RWPE2 (cell line): ENCODE measurements at regions not wholly inside any gene's neighbourhood (a gene's known extent, or its start where the extent isn't known, plus 50 kb on each side); places are given as distances from the start of the nearest gene placed in this dataset.

Experiments
- ATAC-seq: fragments of 200-7000 bp; cut with Tn5 transposase; 3 replicates; pipeline ENCODE4 v1.9.1; 2021; ENCODE audit warnings: low read depth
- DNase-seq: peaks from one replicate; pipeline ENCODE4 v3.0.0-alpha.2; 2020; ENCODE audit warnings: low spot score
- H3K27ac ChIP-seq: fragments of 450-650 bp; 2 replicates; pipeline ENCODE4 v1.5.1; 2017; ENCODE audit warnings: mild to moderate bottlenecking; ENCODE audit not compliant: poor library complexity, severe bottlenecking
- H3K27me3 ChIP-seq: fragments of 250-450 bp; sonication (Bioruptor Pico); 2 replicates; pipeline ENCODE4 v1.5.1; 2021; ENCODE audit warnings: mild to moderate bottlenecking, moderate library complexity; ENCODE audit not compliant: insufficient read depth, poor library complexity, severe bottlenecking
- H3K36me3 ChIP-seq: fragments of 250-450 bp; sonication (Bioruptor Pico); 2 replicates; pipeline ENCODE4 v1.5.1; 2020; ENCODE audit warnings: low read depth, mild to moderate bottlenecking, moderate library complexity
- H3K4me1 ChIP-seq: fragments of 250-450 bp; sonication (Bioruptor Pico); 2 replicates; pipeline ENCODE4 v1.5.1; 2021; ENCODE audit warnings: mild to moderate bottlenecking, moderate library complexity; ENCODE audit not compliant: insufficient read depth, poor library complexity, severe bottlenecking
- H3K4me3 ChIP-seq: fragments of 250-450 bp; sonication (Bioruptor Pico); 2 replicates; pipeline ENCODE4 v1.5.1; 2021; ENCODE audit warnings: mild to moderate bottlenecking, moderate library complexity; ENCODE audit not compliant: severe bottlenecking
- H3K9me3 ChIP-seq: fragments of 250-450 bp; sonication (Bioruptor Pico); 2 replicates; pipeline ENCODE4 v1.5.1; 2021; ENCODE audit warnings: mild to moderate bottlenecking, moderate library complexity; ENCODE audit not compliant: severe bottlenecking
- TF ChIP-seq, protein P1 (sequence below): fragments of 450-650 bp; IDR thresholded peaks from one replicate; pipeline ENCODE4 v1.5.1; 2017; ENCODE audit warnings: mild to moderate bottlenecking, moderate library complexity; ENCODE audit not compliant: poor library complexity, severe bottlenecking

GRCh38 chr7:142698429-142698828, 50.8 kb upstream of the PRSS1 start:
- DNase-seq (no peak), ATAC-seq (no peak)
- no peak overlapping the region for H3K27ac ChIP-seq
- H3K4me3 ChIP-seq, result no peak overlapping the region
- TF ChIP-seq, protein P1, sequence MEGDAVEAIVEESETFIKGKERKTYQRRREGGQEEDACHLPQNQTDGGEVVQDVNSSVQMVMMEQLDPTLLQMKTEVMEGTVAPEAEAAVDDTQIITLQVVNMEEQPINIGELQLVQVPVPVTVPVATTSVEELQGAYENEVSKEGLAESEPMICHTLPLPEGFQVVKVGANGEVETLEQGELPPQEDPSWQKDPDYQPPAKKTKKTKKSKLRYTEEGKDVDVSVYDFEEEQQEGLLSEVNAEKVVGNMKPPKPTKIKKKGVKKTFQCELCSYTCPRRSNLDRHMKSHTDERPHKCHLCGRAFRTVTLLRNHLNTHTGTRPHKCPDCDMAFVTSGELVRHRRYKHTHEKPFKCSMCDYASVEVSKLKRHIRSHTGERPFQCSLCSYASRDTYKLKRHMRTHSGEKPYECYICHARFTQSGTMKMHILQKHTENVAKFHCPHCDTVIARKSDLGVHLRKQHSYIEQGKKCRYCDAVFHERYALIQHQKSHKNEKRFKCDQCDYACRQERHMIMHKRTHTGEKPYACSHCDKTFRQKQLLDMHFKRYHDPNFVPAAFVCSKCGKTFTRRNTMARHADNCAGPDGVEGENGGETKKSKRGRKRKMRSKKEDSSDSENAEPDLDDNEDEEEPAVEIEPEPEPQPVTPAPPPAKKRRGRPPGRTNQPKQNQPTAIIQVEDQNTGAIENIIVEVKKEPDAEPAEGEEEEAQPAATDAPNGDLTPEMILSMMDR, result no peak
- no peaks in the 10 kb centered on the region for H3K27me3 ChIP-seq
- H3K9me3 ChIP-seq, result no peaks in the 10 kb centered on the region
- no peaks in the 10 kb centered on the region for H3K4me1 ChIP-seq
- no peaks in the 10 kb centered on the region for H3K36me3 ChIP-seq

DNA sequence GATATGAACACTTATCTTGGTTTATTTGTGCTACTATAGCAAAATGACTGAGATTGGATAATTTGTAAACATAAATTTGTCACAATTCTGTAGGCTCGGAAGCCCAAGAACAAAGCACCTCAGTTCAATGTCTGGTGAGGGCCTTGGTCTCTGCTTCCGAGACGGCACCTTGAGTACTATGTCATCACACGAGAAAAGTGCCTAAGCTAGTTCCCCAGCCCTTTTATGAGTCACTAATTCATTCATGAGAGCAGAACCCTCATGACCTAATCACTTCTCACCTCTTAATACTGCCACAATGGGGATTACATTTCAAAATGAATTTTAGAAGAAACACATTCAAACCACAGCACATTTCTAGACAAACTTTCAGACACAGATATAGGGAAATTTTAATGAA, 52.0 kb upstream of the PRSS1 start:
- TF ChIP-seq, protein P1, result no peak
- Histone ChIP-seq H3K36me3 (no peaks in the 10 kb centered on the region), H3K4me3 (no peak overlapping the region), H3K9me3 (no peaks in the 10 kb centered on the region), H3K4me1 (no peaks in the 10 kb centered on the region), H3K27me3 (peaks cover 3% of the 10 kb centered on the region), H3K27ac (no peak overlapping the region)
- ATAC-seq, result no peak
- DNase-seq, result no peak

DNA sequence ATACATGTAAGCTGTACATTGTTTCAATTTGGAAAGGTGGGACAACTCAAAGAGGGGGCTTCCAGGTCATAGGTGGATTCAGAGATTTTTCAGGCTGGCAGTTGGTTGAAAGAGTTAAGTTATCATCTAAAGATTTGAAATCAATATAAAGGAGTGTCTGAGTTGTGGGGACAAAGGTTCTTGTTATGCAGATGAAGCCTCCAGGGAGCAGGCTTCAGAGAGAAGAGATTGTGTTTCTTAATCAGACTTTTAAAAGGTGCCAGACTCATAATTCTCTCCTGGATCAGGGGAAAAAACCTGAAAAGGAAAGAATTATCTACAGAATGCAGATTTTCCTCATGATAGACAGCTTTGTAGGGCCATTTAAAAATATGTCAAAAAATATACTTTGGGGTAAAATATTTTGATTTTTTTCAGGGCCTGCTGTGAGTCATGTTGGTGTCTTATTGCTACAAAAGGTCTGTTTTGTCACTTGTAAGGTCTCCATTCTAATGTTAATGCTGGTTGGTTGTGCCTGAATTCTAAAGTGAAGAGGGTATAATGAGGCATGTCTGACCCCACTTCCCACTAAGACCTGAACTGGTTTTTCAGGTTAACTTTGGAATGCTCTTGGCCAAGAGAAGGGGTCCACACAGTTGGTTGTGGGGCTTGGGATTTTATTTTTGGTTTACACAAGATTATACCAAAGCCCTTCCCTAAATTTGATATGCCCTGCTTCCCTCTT, 52.7 kb upstream of the PRSS1 start:
- Histone ChIP-seq H3K36me3 (no peaks in the 10 kb centered on the region), H3K4me1 (no peaks in the 10 kb centered on the region), H3K27me3 (peaks cover 3% of the 10 kb centered on the region), H3K4me3 (no peak overlapping the region), H3K9me3 (no peaks in the 10 kb centered on the region), H3K27ac (no peak overlapping the region)
- ATAC-seq (no peak), DNase-seq (no peak)
- TF ChIP-seq, protein P1, result no peak

GRCh38 chr7:142693911-142694310, 55.4 kb upstream of the PRSS1 start:
- TF ChIP-seq, protein P1, result no peak
- no peak for ATAC-seq

DNA sequence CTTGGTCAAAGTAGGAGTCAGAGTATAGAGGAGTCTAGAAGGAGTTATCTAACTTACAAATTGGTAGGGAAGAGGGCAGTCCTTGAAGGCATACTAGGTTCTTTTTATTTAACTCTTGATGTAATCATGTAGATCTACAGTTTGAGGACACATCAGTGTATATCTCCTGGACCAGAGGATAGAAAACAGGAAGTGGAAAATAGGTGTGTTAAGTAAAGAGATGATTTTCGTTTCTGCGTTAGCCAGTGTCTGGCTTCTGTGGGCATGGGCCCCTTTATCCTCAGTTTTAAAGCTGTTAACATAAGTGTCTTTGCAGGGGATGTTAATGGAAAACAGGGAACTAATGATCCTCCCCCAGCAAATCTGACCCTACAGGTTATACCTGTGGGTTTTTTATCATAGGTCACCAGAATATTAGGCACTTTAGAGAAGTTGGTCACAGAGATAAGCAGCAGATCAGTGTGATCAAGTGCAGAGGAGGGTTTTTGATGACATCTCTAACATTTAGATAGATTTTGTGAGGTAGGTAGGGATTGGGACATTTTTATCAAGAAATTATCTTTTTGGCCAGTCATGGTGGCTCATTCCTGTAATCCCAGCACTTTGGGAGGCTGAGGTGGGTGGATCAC, 58.6 kb upstream of the PRSS1 start:
- Histone ChIP-seq H3K4me3 (no peak overlapping the region), H3K4me1 (no peaks in the 10 kb centered on the region), H3K27ac (no peak overlapping the region), H3K9me3 (no peaks in the 10 kb centered on the region), H3K27me3 (peaks cover 3% of the 10 kb centered on the region), H3K36me3 (no peaks in the 10 kb centered on the region)
- TF ChIP-seq, protein P1, result no peak
- no peak for DNase-seq
- no peak for ATAC-seq

More at GRCh38 chr7:142693911-142694310, 55.4 kb upstream of the PRSS1 start:
- no peak for DNase-seq
- no peaks in the 10 kb centered on the region for H3K4me1 ChIP-seq
- no peaks in the 10 kb centered on the region for H3K36me3 ChIP-seq
- H3K27me3 ChIP-seq, result peaks cover 3% of the 10 kb centered on the region
- no peak overlapping the region for H3K4me3 ChIP-seq
- no peak overlapping the region for H3K27ac ChIP-seq
- H3K9me3 ChIP-seq, result no peaks in the 10 kb centered on the region
